ENCODE measurements at regions not wholly inside any gene's neighbourhood (a gene's known extent, or its start where the extent isn't known, plus 50 kb on each side); places are given as distances from the start of the nearest gene placed in this dataset.
"Not testable (repeated sequence)": the region's sequence is repeated elsewhere in the genome, so short reads cannot be mapped to it uniquely, and the experiment has no call there.

GRCh38 chr2:153420394-153420793 lies 58.2 kb downstream of the RPRM start:
- Histone ChIP-seq H2AFZ (ENCODE audit: low read depth, low read length) (no peak overlapping the region), H3K36me3 (ENCODE audit: insufficient read depth, low read length) (no peaks in the 10 kb centered on the region), H3K27me3 (ENCODE audit: insufficient read depth, low read length) (no peaks in the 10 kb centered on the region), H3K4me3 (ENCODE audit: low read length) (no peak overlapping the region), H3K9me3 (ENCODE audit: low read length) (no peaks in the 10 kb centered on the region), H3K4me1 (ENCODE audit: insufficient read depth, low read length) (peaks cover 4% of the 10 kb centered on the region)

GRCh38 chr2:153417077-153417476 lies 61.5 kb downstream of the RPRM start:
- peaks cover 4% of the 10 kb centered on the region for H3K4me1 ChIP-seq (ENCODE audit: insufficient read depth, low read length)
- H3K4me3 ChIP-seq (ENCODE audit: low read length), result no peak overlapping the region
- no peaks in the 10 kb centered on the region for H3K36me3 ChIP-seq (ENCODE audit: insufficient read depth, low read length)
- H3K27me3 ChIP-seq (ENCODE audit: insufficient read depth, low read length), result no peaks in the 10 kb centered on the region
- H2AFZ ChIP-seq (ENCODE audit: low read depth, low read length), result no peak overlapping the region
- H3K9me3 ChIP-seq (ENCODE audit: low read length), result no peaks in the 10 kb centered on the region

- Histone ChIP-seq H3K4me3 (ENCODE audit: low read length) (no peak overlapping the region), H3K4me1 (ENCODE audit: insufficient read depth, low read length) (peaks cover 4% of the 10 kb centered on the region), H3K27me3 (ENCODE audit: insufficient read depth, low read length) (no peaks in the 10 kb centered on the region), H3K9me3 (ENCODE audit: low read length) (no peaks in the 10 kb centered on the region), H2AFZ (ENCODE audit: low read depth, low read length) (no peak overlapping the region), H3K36me3 (ENCODE audit: insufficient read depth, low read length) (no peaks in the 10 kb centered on the region)
Measured at GRCh38 chr2:153416071-153416470, 62.5 kb downstream of the RPRM start.

- Histone ChIP-seq H3K4me1 (ENCODE audit: insufficient read depth, low read length) (no peaks in the 10 kb centered on the region), H3K4me3 (ENCODE audit: low read length) (no peak overlapping the region), H3K27me3 (ENCODE audit: insufficient read depth, low read length) (no peaks in the 10 kb centered on the region), H3K36me3 (ENCODE audit: insufficient read depth, low read length) (no peaks in the 10 kb centered on the region), H2AFZ (ENCODE audit: low read depth, low read length) (no peak overlapping the region), H3K9me3 (ENCODE audit: low read length) (no peaks in the 10 kb centered on the region)
Measured at GRCh38 chr2:153408710-153409385, 69.7 kb downstream of the RPRM start.

GRCh38 chr2:153405196-153405595 lies 73.4 kb downstream of the RPRM start:
- H3K4me3 ChIP-seq (ENCODE audit: low read length), result no peak overlapping the region

GRCh38 chr2:153404792-153405191 lies 73.8 kb downstream of the RPRM start:
- Histone ChIP-seq H2AFZ (ENCODE audit: low read depth, low read length) (no peak overlapping the region), H3K36me3 (ENCODE audit: insufficient read depth, low read length) (no peaks in the 10 kb centered on the region), H3K9me3 (ENCODE audit: low read length) (no peaks in the 10 kb centered on the region), H3K27me3 (ENCODE audit: insufficient read depth, low read length) (no peaks in the 10 kb centered on the region), H3K4me3 (ENCODE audit: low read length) (no peak overlapping the region), H3K4me1 (ENCODE audit: insufficient read depth, low read length) (no peaks in the 10 kb centered on the region)

More at GRCh38 chr2:153405196-153405595, 73.4 kb downstream of the RPRM start:
- no peaks in the 10 kb centered on the region for H3K27me3 ChIP-seq (ENCODE audit: insufficient read depth, low read length)
- no peaks in the 10 kb centered on the region for H3K36me3 ChIP-seq (ENCODE audit: insufficient read depth, low read length)
- no peak overlapping the region for H2AFZ ChIP-seq (ENCODE audit: low read depth, low read length)
- no peaks in the 10 kb centered on the region for H3K4me1 ChIP-seq (ENCODE audit: insufficient read depth, low read length)
- no peaks in the 10 kb centered on the region for H3K9me3 ChIP-seq (ENCODE audit: low read length)

- Histone ChIP-seq H3K27me3 (ENCODE audit: insufficient read depth, low read length) (no peaks in the 10 kb centered on the region), H3K4me1 (ENCODE audit: insufficient read depth, low read length) (no peaks in the 10 kb centered on the region), H3K4me3 (ENCODE audit: low read length) (no peak overlapping the region), H3K9me3 (ENCODE audit: low read length) (no peaks in the 10 kb centered on the region), H2AFZ (ENCODE audit: low read depth, low read length) (no peak overlapping the region), H3K36me3 (ENCODE audit: insufficient read depth, low read length) (no peaks in the 10 kb centered on the region)
Measured at GRCh38 chr2:153403940-153404339, 74.6 kb downstream of the RPRM start.

GRCh38 chr2:153403352-153403751 lies 75.2 kb downstream of the RPRM start:
- H3K9me3 ChIP-seq (ENCODE audit: low read length); H3K4me3 ChIP-seq (ENCODE audit: low read length); H3K4me1 ChIP-seq (ENCODE audit: insufficient read depth, low read length); H3K36me3 ChIP-seq (ENCODE audit: insufficient read depth, low read length); H2AFZ ChIP-seq (ENCODE audit: low read depth, low read length); H3K27me3 ChIP-seq (ENCODE audit: insufficient read depth, low read length): not testable (repeated sequence)

GRCh38 chr2:153394686-153395085 lies 83.9 kb downstream of the RPRM start:
- Histone ChIP-seq H3K4me3 (ENCODE audit: low read length) (no peak overlapping the region), H2AFZ (ENCODE audit: low read depth, low read length) (no peak overlapping the region), H3K36me3 (ENCODE audit: insufficient read depth, low read length) (no peaks in the 10 kb centered on the region), H3K27me3 (ENCODE audit: insufficient read depth, low read length) (no peaks in the 10 kb centered on the region), H3K4me1 (ENCODE audit: insufficient read depth, low read length) (no peaks in the 10 kb centered on the region), H3K9me3 (ENCODE audit: low read length) (no peaks in the 10 kb centered on the region)

- Histone ChIP-seq H3K4me1 (ENCODE audit: insufficient read depth, low read length) (no peaks in the 10 kb centered on the region), H3K4me3 (ENCODE audit: low read length) (no peak overlapping the region), H3K27me3 (ENCODE audit: insufficient read depth, low read length) (no peaks in the 10 kb centered on the region), H3K9me3 (ENCODE audit: low read length) (no peaks in the 10 kb centered on the region), H3K36me3 (ENCODE audit: insufficient read depth, low read length) (no peaks in the 10 kb centered on the region), H2AFZ (ENCODE audit: low read depth, low read length) (no peak overlapping the region)
Measured at GRCh38 chr2:153394247-153394646, 84.3 kb downstream of the RPRM start.

- Histone ChIP-seq H3K27me3 (ENCODE audit: insufficient read depth, low read length) (no peaks in the 10 kb centered on the region), H2AFZ (ENCODE audit: low read depth, low read length) (no peak overlapping the region), H3K9me3 (ENCODE audit: low read length) (no peaks in the 10 kb centered on the region), H3K4me3 (ENCODE audit: low read length) (no peak overlapping the region), H3K4me1 (ENCODE audit: insufficient read depth, low read length) (no peaks in the 10 kb centered on the region), H3K36me3 (ENCODE audit: insufficient read depth, low read length) (no peaks in the 10 kb centered on the region)
Measured at GRCh38 chr2:153393518-153393917, 85.0 kb downstream of the RPRM start.

- no peaks in the 10 kb centered on the region for H3K36me3 ChIP-seq (ENCODE audit: insufficient read depth, low read length)
- no peak overlapping the region for H3K4me3 ChIP-seq (ENCODE audit: low read length)
- no peaks in the 10 kb centered on the region for H3K27me3 ChIP-seq (ENCODE audit: insufficient read depth, low read length)
- H2AFZ ChIP-seq (ENCODE audit: low read depth, low read length), result no peak overlapping the region
- no peaks in the 10 kb centered on the region for H3K4me1 ChIP-seq (ENCODE audit: insufficient read depth, low read length)
- H3K9me3 ChIP-seq (ENCODE audit: low read length), result no peaks in the 10 kb centered on the region
Measured at GRCh38 chr2:153391131-153391530, 87.4 kb downstream of the RPRM start.

GRCh38 chr2:153388246-153388645 lies 90.3 kb downstream of the RPRM start:
- no peak overlapping the region for H3K4me3 ChIP-seq (ENCODE audit: low read length)
- no peaks in the 10 kb centered on the region for H3K9me3 ChIP-seq (ENCODE audit: low read length)
- H2AFZ ChIP-seq (ENCODE audit: low read depth, low read length), result no peak overlapping the region
- H3K36me3 ChIP-seq (ENCODE audit: insufficient read depth, low read length), result no peaks in the 10 kb centered on the region
- no peaks in the 10 kb centered on the region for H3K27me3 ChIP-seq (ENCODE audit: insufficient read depth, low read length)
- H3K4me1 ChIP-seq (ENCODE audit: insufficient read depth, low read length), result no peaks in the 10 kb centered on the region

GRCh38 chr2:153387203-153387602 lies 91.4 kb downstream of the RPRM start:
- H3K36me3 ChIP-seq (ENCODE audit: insufficient read depth, low read length), result no peaks in the 10 kb centered on the region
- no peaks in the 10 kb centered on the region for H3K27me3 ChIP-seq (ENCODE audit: insufficient read depth, low read length)
- H3K9me3 ChIP-seq (ENCODE audit: low read length), result no peaks in the 10 kb centered on the region
- H2AFZ ChIP-seq (ENCODE audit: low read depth, low read length), result no peak overlapping the region
- H3K4me1 ChIP-seq (ENCODE audit: insufficient read depth, low read length), result no peaks in the 10 kb centered on the region
- H3K4me3 ChIP-seq (ENCODE audit: low read length), result no peak overlapping the region
